ENCODE measurements at regions not wholly inside any gene's neighbourhood (a gene's known extent, or its start where the extent isn't known, plus 50 kb on each side); places are given as distances from the start of the nearest gene placed in this dataset.
"Not testable (repeated sequence)": the region's sequence is repeated elsewhere in the genome, so short reads cannot be mapped to it uniquely, and the experiment has no call there.

- no peak for DNase-seq (ENCODE audit: low spot score in 2 of 2)
- ATAC-seq, result no peak
- Mint-ChIP-seq H3K4me1 (no peaks in the 10 kb centered on the region), H3K36me3 (no peaks in the 10 kb centered on the region), H3K4me3 (no peak overlapping the region), H3K9me3 (peaks cover 10% of the 10 kb centered on the region), H3K27ac (no peak overlapping the region)
Measured at GRCh38 chr4:164207460-164207859, 546.5 kb upstream of the SMIM31 start.

GRCh38 chr4:164210377-164210776 is 543.6 kb upstream of the SMIM31 start:
- H3K4me1 Mint-ChIP-seq, result no peaks in the 10 kb centered on the region
- H3K9me3 Mint-ChIP-seq, result peaks cover 10% of the 10 kb centered on the region

GRCh38 chr4:164212134-164212533 is 541.8 kb upstream of the SMIM31 start:
- Mint-ChIP-seq H3K36me3 (no peaks in the 10 kb centered on the region), H3K27ac (no peak overlapping the region), H3K4me1 (no peaks in the 10 kb centered on the region), H3K9me3 (peaks cover 10% of the 10 kb centered on the region), H3K4me3 (no peak overlapping the region)
- DNase-seq (ENCODE audit: low spot score in 2 of 2) (no peak), ATAC-seq (no peak)

More at GRCh38 chr4:164210377-164210776, 543.6 kb upstream of the SMIM31 start:
- Mint-ChIP-seq H3K27ac (no peak overlapping the region), H3K4me3 (no peak overlapping the region), H3K36me3 (no peaks in the 10 kb centered on the region)
- no peak for DNase-seq (ENCODE audit: low spot score in 2 of 2)
- ATAC-seq, result no peak

- Mint-ChIP-seq H3K27ac (no peak overlapping the region), H3K4me3 (no peak overlapping the region), H3K9me3 (peaks cover 12% of the 10 kb centered on the region), H3K36me3 (no peaks in the 10 kb centered on the region), H3K4me1 (no peaks in the 10 kb centered on the region)
- ATAC-seq (no peak), DNase-seq (ENCODE audit: low spot score in 2 of 2) (no peak)
Measured at GRCh38 chr4:164212714-164213113, 541.2 kb upstream of the SMIM31 start.

- Mint-ChIP-seq H3K27ac (no peak overlapping the region), H3K4me3 (no peak overlapping the region), H3K4me1 (no peaks in the 10 kb centered on the region), H3K36me3 (no peaks in the 10 kb centered on the region), H3K9me3 (peaks cover 19% of the 10 kb centered on the region)
- DNase-seq (ENCODE audit: low spot score in 2 of 2) (no peak), ATAC-seq (no peak)
Measured at GRCh38 chr4:164215113-164215741, 538.7 kb upstream of the SMIM31 start.

GRCh38 chr4:164221631-164222030 is 532.3 kb upstream of the SMIM31 start:
- Mint-ChIP-seq H3K9me3 (peaks cover 15% of the 10 kb centered on the region), H3K27ac (no peak overlapping the region), H3K4me3 (no peak overlapping the region), H3K36me3 (no peaks in the 10 kb centered on the region), H3K4me1 (no peaks in the 10 kb centered on the region)
- DNase-seq (ENCODE audit: low spot score in 2 of 2), result no peak
- ATAC-seq, result no peak

GRCh38 chr4:164224871-164225270 is 529.1 kb upstream of the SMIM31 start:
- Mint-ChIP-seq H3K36me3 (no peaks in the 10 kb centered on the region), H3K4me1 (no peaks in the 10 kb centered on the region), H3K9me3 (peaks cover 9% of the 10 kb centered on the region), H3K27ac (no peak overlapping the region), H3K4me3 (no peak overlapping the region)
- ATAC-seq (no peak), DNase-seq (ENCODE audit: low spot score in 2 of 2) (no peak)

- no peaks in the 10 kb centered on the region for H3K4me1 Mint-ChIP-seq
Measured at GRCh38 chr4:164229255-164229654, 524.7 kb upstream of the SMIM31 start.

GRCh38 chr4:164239433-164239832 is 514.5 kb upstream of the SMIM31 start:
- no peak for DNase-seq (ENCODE audit: low spot score in 2 of 2)
- no peaks in the 10 kb centered on the region for H3K36me3 Mint-ChIP-seq
- peaks cover 10% of the 10 kb centered on the region for H3K9me3 Mint-ChIP-seq
- no peak for ATAC-seq
- no peak overlapping the region for H3K4me3 Mint-ChIP-seq
- H3K4me1 Mint-ChIP-seq, result no peaks in the 10 kb centered on the region
- no peak overlapping the region for H3K27ac Mint-ChIP-seq

More at GRCh38 chr4:164229255-164229654, 524.7 kb upstream of the SMIM31 start:
- H3K36me3 Mint-ChIP-seq, result no peaks in the 10 kb centered on the region
- H3K4me3 Mint-ChIP-seq, result no peak overlapping the region
- DNase-seq (ENCODE audit: low spot score in 2 of 2), result no peak
- H3K9me3 Mint-ChIP-seq, result peaks cover 7% of the 10 kb centered on the region
- no peak for ATAC-seq
- H3K27ac Mint-ChIP-seq, result no peak overlapping the region

- no peak for ATAC-seq
- no peak for DNase-seq (ENCODE audit: low spot score in 2 of 2)
- Mint-ChIP-seq H3K4me3 (no peak overlapping the region), H3K36me3 (no peaks in the 10 kb centered on the region), H3K4me1 (no peaks in the 10 kb centered on the region), H3K27ac (no peak overlapping the region), H3K9me3 (peaks cover 9% of the 10 kb centered on the region)
Measured at GRCh38 chr4:164239976-164240375, 514.0 kb upstream of the SMIM31 start.

- H3K4me3 Mint-ChIP-seq, result no peak overlapping the region
- H3K27ac Mint-ChIP-seq, result no peak overlapping the region
- no peaks in the 10 kb centered on the region for H3K36me3 Mint-ChIP-seq
Measured at GRCh38 chr4:164251257-164251656, 502.7 kb upstream of the SMIM31 start.

GRCh38 chr4:164252286-164252685 is 501.6 kb upstream of the SMIM31 start:
- H3K36me3 Mint-ChIP-seq, result no peaks in the 10 kb centered on the region
- no peak overlapping the region for H3K27ac Mint-ChIP-seq
- DNase-seq (ENCODE audit: low spot score in 2 of 2) (no peak), ATAC-seq (no peak)
- no peaks in the 10 kb centered on the region for H3K4me1 Mint-ChIP-seq
- no peak overlapping the region for H3K4me3 Mint-ChIP-seq
- H3K9me3 Mint-ChIP-seq, result peaks cover 14% of the 10 kb centered on the region

More at GRCh38 chr4:164251257-164251656, 502.7 kb upstream of the SMIM31 start:
- Mint-ChIP-seq H3K4me1 (no peaks in the 10 kb centered on the region), H3K9me3 (peaks cover 14% of the 10 kb centered on the region)
- DNase-seq (ENCODE audit: low spot score in 2 of 2) (no peak), ATAC-seq (no peak)

- no peaks in the 10 kb centered on the region for H3K9me3 Mint-ChIP-seq
- no peaks in the 10 kb centered on the region for H3K36me3 Mint-ChIP-seq
- no peaks in the 10 kb centered on the region for H3K4me1 Mint-ChIP-seq
- DNase-seq (ENCODE audit: low spot score in 2 of 2) (no peak), ATAC-seq (no peak)
- no peak overlapping the region for H3K27ac Mint-ChIP-seq
- H3K4me3 Mint-ChIP-seq, result no peak overlapping the region
Measured at GRCh38 chr4:164261831-164262230, 492.1 kb upstream of the SMIM31 start.

- H3K4me1 Mint-ChIP-seq; H3K4me3 Mint-ChIP-seq; DNase-seq (ENCODE audit: low spot score in 2 of 2); H3K27ac Mint-ChIP-seq; ATAC-seq; H3K36me3 Mint-ChIP-seq; H3K9me3 Mint-ChIP-seq: not testable (repeated sequence)
Measured at GRCh38 chr4:164262508-164262907, 491.4 kb upstream of the SMIM31 start.

- H3K36me3 Mint-ChIP-seq; ATAC-seq; DNase-seq (ENCODE audit: low spot score in 2 of 2); H3K4me3 Mint-ChIP-seq; H3K4me1 Mint-ChIP-seq; H3K27ac Mint-ChIP-seq; H3K9me3 Mint-ChIP-seq: not testable (repeated sequence)
Measured at GRCh38 chr4:164277414-164277813, 476.5 kb upstream of the SMIM31 start.

GRCh38 chr4:164287173-164287572 is 466.8 kb upstream of the SMIM31 start:
- no peaks in the 10 kb centered on the region for H3K4me1 Mint-ChIP-seq
- H3K36me3 Mint-ChIP-seq, result no peaks in the 10 kb centered on the region
- peaks cover 3% of the 10 kb centered on the region for H3K9me3 Mint-ChIP-seq
- H3K27ac Mint-ChIP-seq, result no peak overlapping the region
- no peak for ATAC-seq
- no peak overlapping the region for H3K4me3 Mint-ChIP-seq
- DNase-seq (ENCODE audit: low spot score in 2 of 2), result no peak

- Mint-ChIP-seq H3K4me3 (no peak overlapping the region), H3K27ac (no peak overlapping the region), H3K9me3 (peaks cover 3% of the 10 kb centered on the region), H3K36me3 (no peaks in the 10 kb centered on the region), H3K4me1 (no peaks in the 10 kb centered on the region)
- DNase-seq (ENCODE audit: low spot score in 2 of 2) (no peak), ATAC-seq (no peak)
Measured at GRCh38 chr4:164288578-164288977, 465.4 kb upstream of the SMIM31 start.

Data from stimulated activated effector memory CD8-positive, alpha-beta T cell treated with anti-CD3 and anti-CD28 coated beads, Interleukin-12 subunit alpha, Interleukin-12 subunit beta, amount 100 ng/mL, for 72 hours (primary cell).